DND-41 (cell line): ENCODE measurements at regions not wholly inside any gene's neighbourhood (a gene's known extent, or its start where the extent isn't known, plus 50 kb on each side); places are given as distances from the start of the nearest gene placed in this dataset.

Source experiments
- CTCF ChIP-seq: IDR thresholded peaks from 2 replicates; pipeline ENCODE4 v1.5.1; 2012; ENCODE audit warnings: borderline replicate concordance, low read length, moderate library complexity, mild to moderate bottlenecking; ENCODE audit not compliant: poor library complexity, severe bottlenecking; ENCODE audit errors: extremely low read depth
- EZH2 ChIP-seq: IDR thresholded peaks from 3 replicates; pipeline ENCODE4 v1.6.1; 2012; ENCODE audit warnings: borderline replicate concordance, low read depth, mild to moderate bottlenecking, moderate library complexity, low read length, inconsistent platforms; ENCODE audit not compliant: severe bottlenecking

GRCh38 chr13:74442751-74443150 lies 308.5 kb upstream of the KLF12 start:
- TF ChIP-seq CTCF (no peak), EZH2 (no peak)
